Fibroblast of skin of scalp (primary cell): ENCODE measurements at regions not wholly inside any gene's neighbourhood (a gene's known extent, or its start where the extent isn't known, plus 50 kb on each side); places are given as distances from the start of the nearest gene placed in this dataset.
A peak's percentile ranks its signal among the peaks of the same experiment; 100 is the strongest.
"Not testable (repeated sequence)": the region's sequence is repeated elsewhere in the genome, so short reads cannot be mapped to it uniquely, and the experiment has no call there.

Source experiments
- DNase-seq: peaks from one replicate; pipeline ENCODE4 v3.0.0-alpha.2; 2013

DNA sequence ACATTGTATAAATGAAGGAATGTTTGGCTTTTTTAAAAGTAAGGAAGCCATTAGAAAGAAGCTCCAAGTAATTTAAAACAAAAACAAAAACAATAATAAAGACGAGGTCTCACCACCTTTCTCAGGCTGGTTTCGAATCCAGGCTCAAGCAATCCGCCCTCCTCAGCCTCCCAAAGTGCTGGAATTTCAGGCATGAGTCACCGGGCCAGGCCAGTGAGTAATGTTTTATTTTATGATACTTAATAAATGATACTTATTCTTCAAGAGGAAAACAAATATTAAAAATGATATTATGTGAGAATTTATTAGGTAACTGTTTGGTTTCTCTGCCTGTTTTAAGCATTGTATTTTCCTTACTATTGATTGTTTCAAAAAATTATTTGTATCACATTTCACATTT, 201.4 kb upstream of the BRINP3 start:
- peak; percentile 1 for DNase-seq

DNA sequence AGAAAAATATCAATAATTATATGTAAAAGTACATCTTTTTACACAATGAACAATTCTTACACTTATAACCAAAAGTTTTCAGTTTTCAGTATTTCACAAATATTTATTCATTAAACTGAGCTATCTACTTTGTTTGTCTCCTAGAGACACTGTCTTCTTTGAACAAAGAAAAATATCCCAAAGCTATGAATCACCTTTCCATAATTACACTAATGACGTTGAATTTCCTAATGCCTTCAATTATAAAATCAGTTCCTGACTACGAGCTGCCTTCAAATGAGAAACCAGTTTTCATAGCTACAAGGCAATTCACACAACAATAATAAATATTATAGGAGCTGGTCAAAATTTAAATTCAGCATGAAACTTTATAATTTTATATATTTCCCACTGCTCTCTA, 201.8 kb upstream of the BRINP3 start:
- DNase-seq: no peak

DNA sequence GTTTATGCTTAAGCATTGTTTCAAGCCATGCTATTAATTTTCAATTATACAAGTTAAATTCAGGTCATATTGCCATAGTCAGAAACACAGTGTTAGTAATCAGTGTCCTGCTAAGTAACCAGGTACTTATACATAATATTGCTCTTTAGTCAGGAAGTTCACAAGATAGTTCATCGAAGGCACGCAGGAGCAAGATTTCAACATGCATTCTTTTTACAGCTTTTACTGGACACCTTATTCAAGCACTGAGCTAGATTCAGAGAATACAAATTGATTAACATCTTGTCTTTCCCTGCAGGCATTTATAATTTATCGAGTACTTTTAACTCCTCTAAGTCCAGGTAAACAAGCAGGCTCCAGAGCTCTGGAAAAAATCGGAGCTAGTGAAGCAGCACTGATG, 202.3 kb upstream of the BRINP3 start:
- no peak for DNase-seq

DNA sequence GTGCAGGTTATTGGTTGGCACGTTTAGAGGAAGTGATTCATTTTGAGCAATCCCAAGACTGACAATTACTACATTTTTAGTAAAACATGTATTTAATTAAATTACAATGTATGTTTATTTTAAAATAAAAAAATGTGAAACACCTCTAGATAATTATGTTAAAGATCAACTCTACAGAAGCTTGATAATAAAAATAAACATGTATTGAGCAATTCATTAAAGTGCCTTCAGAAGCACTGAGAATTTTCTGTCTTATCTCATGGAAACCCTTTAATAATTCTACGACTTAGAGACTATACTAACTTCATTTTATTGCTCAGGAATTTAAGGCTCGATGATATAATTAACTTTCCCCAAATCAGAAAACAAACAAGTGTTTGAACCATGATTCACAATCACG, 208.0 kb upstream of the BRINP3 start:
- DNase-seq: no peak

DNA sequence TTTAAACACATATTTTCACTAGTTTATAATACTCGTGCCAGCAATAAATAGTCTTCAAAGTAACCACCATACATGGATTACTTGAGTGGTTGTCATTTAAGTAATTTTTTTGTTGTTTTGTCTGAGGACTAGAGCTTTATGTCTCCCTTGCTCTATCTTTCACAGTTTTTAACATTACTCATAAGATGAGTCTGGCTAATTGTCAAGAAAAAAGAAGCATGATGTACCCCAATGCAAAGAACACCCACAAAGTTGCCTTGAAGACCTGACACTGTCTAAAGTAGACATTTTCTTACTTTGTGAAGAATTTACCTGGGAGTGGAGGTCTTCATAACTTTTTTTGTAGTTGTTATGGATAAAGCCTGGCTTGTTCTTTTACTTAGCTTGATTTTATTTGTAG, 210.4 kb upstream of the BRINP3 start:
- DNase-seq: peak; percentile 7

DNA sequence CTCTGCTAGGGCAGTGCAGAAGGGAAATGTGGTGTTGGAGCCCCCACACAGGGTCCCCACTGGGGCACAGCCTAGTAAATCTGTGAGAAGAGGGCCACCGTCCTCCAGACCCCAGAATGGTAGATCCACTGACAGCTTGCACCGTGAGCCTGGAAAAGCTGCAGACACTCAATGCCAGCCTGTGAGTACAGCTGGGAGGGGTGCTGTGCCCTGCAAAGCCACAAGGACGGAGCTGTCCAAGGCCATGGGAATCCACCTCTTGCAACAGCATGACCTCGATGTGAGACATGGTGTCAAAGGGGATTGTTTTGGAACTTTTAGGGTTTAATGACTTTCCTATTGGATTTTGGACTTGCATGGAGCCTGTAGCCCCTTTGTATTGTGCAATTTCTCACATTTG, 220.8 kb upstream of the BRINP3 start:
- not testable (repeated sequence) for DNase-seq

DNA sequence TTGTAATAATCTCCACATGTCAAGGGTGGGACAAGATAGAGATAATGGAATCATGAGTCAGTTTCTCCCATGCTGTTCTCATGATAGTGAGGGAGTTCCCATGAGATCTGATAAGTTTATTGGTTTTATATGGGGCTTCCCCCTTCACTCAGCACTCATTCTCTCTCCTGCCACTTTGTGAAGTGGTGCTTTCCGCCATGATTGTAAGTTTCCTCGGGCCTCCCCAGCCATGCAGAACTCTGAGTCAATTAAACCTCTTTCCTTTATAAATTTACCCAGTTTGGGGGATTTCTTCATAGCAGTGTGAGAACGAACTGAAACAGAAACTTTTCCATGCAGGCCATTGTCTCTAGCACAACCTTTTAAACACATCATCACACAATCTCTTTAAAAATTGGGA, 221.5 kb upstream of the BRINP3 start:
- no peak for DNase-seq

DNA sequence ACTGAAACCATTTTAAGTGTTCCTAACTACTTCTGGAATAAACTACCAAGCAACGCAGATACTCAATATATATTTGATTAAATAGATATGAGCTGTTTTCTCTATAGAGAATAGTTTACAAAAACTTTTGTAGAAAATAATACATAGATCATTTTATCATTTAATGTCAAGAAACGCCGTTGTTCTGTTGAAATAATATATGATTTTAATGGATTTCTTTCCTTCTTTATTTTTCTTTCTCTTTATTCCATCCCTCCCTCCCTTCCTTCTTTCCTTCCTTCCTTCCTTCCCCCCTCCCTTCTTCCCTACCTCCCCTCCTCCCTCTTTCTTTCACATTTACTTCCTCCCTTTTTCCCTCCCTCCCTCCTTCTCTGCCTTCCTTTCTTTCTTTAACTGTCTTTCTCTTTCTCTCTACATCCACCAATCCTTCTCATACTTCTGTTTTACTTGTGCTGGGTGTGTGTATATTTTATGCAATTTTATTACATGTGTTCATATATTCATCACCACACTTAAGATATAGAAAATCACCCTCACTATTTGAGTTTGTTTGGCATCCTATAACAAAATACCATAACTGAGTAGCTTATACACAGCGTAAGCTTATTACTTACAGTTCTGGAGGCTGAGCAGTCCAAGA, 230.9 kb upstream of the BRINP3 start:
- DNase-seq: no peak

GRCh38 chr1:190711069-190711468, 233.4 kb upstream of the BRINP3 start:
- no peak for DNase-seq

DNA sequence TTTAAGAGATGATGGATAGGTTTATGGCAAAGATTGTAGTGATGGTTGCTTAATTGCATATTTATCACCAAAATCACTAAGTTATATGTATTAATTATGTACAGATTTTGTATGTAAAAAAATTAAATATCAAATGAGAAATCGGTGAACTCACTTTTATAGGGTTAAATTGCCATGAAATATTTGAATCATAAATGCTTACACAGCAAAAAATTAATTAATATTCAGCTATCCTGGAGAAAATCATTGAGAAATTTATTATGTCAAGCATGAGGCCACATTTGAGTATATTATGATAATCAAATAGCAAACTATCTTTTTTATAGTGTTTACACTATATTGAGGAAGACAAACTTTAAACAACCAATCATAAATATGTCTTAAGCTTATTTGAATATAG, 239.4 kb upstream of the BRINP3 start:
- DNase-seq: no peak

DNA sequence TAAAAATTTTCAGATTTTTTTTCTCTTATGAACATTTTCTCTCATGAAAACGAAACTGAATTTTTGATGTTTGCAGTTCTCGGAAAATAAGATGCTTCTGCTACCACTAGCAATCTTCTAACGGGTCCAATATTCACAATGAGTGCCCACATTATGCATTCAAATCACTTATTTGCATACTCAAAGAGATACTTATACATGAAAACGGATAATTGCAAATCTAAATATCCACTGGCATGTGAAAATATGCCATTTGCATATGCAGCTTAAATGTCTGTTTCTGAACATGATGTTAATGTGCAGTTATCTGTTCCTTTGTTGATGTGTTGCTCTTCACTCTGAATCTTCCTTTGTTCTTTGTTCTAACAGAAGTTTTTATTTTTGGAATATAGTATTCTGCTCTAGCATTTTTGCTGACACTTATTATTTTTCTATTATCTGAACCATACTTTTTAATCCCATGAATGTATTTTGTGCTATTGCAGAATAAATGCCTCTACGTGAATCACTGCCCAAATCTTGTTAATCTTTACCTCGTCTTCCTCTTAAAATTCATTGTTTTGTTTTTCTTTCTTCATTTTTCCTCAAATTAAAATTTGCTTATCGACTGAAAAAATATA, 259.4 kb upstream of the BRINP3 start:
- no peak for DNase-seq

DNA sequence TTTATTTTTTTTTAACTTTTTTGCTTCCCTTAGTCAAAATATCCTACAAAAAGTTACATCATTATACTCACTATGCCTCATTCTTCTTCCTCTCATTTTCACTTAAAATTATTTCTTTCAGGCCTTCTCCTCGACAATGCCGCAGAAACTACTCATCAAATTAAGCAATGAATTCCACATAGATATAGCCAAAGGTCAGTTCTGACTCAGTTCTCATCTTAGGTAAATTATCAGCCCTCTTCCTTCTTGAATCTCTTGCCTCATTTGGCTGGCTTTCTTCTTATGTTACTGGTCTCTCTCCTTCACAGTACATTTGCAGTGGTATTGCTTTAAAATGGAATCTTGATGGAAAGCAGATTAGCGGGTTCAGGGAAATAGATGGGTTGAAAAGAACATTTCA, 260.7 kb upstream of the BRINP3 start:
- DNase-seq: no peak

GRCh38 chr1:190739926-190740325, 262.3 kb upstream of the BRINP3 start:
- no peak for DNase-seq

- peak; percentile 51 for DNase-seq
Measured at GRCh38 chr1:190747704-190748103, 270.0 kb upstream of the BRINP3 start.

DNA sequence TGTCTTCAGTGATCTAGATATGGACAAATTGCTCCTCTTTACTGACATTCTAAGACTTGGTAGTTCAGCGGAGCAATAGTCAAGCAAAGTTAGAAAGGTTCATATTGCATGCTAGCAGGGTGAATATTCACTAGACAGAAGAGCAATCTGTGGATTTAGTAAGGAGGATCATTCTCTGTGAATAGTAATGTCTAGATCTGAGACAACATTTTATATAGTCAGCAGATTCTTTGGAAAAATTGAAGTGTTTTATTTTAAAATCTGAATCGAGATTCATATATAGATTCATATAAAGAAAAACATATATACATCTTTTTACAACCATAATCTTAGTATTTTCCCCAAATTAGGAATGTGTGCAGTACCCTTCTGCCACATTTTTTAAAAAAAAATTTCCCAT, 274.5 kb upstream of the BRINP3 start:
- no peak for DNase-seq

DNA sequence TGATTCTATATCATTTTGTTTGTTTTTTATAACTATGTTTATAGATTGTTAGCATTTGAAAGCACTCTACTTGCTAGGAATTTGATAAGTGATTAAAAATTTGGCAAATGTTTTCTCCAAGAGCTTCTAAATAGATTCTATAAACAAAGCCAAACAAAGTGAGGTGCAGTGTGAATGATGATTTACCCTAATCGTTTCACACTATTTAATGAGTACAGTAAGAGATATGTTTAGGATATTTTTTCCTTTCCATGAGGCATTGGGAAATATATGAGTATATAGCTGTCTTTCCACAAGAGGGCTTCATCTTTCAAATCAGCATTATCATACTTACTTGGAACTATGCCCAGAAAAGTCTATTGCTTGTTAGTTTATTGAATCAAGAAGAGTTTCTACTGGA, 277.0 kb upstream of the BRINP3 start:
- DNase-seq: peak; percentile 49

GRCh38 chr1:190759807-190760206, 282.1 kb upstream of the BRINP3 start:
- no peak for DNase-seq

- DNase-seq: no peak
Measured at GRCh38 chr1:190762325-190762724, 284.7 kb upstream of the BRINP3 start.

- no peak for DNase-seq
Measured at GRCh38 chr1:190792873-190793272, 315.2 kb upstream of the BRINP3 start.

DNA sequence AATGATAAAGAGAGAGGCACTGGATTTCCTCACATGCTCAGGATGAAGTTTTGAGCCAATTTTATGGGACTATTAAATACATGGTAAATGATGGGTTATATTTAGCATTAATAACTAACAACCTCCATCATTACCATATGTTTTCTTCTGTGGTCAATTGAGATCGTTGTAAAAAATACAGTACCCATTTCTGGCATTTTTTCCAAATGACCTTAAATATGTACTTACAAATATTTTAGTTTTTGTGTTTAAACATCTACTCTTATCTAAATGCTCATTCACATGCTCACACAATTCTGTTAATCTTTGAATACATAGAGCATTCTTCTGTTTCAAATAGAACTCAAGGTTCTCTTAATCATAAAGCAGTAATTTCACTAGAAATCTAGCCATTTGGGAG, 330.0 kb upstream of the BRINP3 start:
- no peak for DNase-seq

DNA sequence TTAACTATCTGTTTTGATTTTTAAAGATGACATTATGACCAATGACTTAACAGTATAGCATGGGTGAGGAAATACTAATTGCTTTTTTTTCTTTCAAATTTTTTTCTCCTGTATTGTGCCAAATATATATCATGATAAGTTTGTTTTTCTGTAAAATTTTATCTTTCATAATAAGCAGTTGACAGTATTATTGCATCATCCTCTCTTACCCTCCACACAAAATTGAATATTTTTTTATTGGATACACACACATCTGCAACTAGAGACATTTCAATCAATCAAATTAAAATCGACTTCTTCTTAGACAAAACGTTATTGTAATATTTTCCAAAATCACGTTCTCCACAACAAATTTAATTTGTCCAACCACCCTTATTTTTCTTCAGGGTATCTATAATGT, 330.4 kb upstream of the BRINP3 start:
- DNase-seq: no peak

DNA sequence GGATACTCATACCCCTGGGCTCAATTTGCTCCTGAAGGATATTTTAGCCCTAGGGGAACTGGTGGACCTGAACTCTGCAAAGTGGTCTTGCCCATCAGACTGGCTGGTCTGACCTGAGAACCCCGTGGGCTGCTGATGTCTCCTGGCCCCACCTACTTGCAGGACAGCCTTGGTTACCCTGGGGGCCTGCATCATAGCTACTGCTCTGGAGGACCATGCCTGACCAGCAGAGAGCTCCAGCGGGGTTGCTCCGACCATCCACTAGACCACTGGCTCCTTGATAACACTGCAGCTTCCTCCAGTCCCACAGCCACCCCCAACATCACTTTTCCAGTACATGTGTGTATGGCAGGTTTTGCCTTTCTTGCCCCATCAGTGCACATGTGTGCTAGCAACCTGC, 331.6 kb upstream of the BRINP3 start:
- DNase-seq: no peak

- DNase-seq: no peak
Measured at GRCh38 chr1:190812996-190813395, 335.3 kb upstream of the BRINP3 start.

- no peak for DNase-seq
Measured at GRCh38 chr1:190832511-190832910, 354.8 kb upstream of the BRINP3 start.

- no peak for DNase-seq
Measured at GRCh38 chr1:190835658-190836057, 358.0 kb upstream of the BRINP3 start.
